ENCODE measurements at regions not wholly inside any gene's neighbourhood (a gene's known extent, or its start where the extent isn't known, plus 50 kb on each side); places are given as distances from the start of the nearest gene placed in this dataset.
A peak's percentile ranks its signal among the peaks of the same experiment; 100 is the strongest.

- no peak for DNase-seq
Observed at GRCh38 chr5:8580298-8580697, 711.4 kb downstream of the MTRR start.

DNA sequence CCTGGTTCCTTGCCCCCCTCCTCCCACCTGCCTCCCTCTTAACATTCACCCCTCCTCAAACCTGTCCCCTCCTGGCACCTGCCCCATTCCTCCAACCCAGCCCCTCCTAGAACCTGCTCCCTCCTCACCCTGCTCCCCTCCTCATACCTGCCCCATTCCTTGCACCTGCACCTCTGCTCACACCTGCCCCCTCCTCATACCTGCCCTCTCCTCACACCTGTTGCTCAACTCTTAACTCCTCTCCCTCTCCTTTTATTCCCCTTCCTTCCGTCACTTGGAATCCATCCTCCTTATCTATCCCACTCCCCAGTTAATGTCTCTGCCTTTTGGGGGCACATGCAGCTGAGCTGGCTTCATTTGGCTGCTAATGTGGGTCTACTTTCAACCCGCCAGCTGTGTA, 712.1 kb downstream of the MTRR start:
- no peak for DNase-seq

- no peak for DNase-seq
Observed at GRCh38 chr5:8585230-8586018, 716.5 kb downstream of the MTRR start.

DNA sequence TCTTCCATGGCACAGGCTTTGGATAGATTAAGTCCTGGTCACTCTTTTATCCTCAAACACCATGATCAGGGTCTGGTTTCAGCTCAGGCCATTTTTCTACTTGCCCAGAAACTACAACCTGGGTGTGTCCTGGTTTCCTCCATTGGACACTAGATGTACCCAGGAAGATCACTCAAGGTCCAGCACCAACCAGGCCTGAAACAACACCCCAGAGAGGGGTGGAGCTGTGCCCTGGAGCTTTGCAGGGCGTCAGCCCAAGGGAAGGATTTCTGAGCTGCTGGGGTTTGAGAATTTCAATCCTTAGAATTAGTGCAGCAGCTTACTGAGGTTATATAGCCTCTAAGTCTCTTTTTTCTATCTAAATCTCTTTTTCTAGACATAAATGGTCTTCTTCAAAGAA, 722.0 kb downstream of the MTRR start:
- no peak for DNase-seq

DNA sequence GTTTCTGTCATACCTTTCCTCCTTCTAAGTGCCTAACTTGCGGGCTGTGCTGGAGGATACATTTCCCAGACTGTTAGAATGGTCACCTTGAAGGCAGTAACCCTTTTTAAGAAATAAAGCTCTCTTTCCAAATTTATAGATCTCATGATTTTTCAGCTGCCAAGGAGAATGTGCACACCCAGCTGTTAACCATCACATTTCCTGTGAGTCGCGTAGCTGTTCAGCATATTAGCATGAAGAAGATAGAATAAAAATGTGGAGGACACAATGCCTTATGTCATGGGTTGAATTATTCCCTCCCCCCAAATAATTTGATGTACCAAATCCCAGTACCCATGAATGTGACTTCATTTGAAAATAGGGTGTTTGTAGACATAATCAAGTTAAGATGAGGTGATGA, 729.4 kb downstream of the MTRR start:
- no peak for DNase-seq

- DNase-seq, result no peak
Observed at GRCh38 chr5:8598996-8599395, 730.0 kb downstream of the MTRR start.

- DNase-seq, result no peak
Observed at GRCh38 chr5:8600843-8601242, 731.9 kb downstream of the MTRR start.

- no peak for DNase-seq
Observed at GRCh38 chr5:8601831-8602354, 732.9 kb downstream of the MTRR start.

DNA sequence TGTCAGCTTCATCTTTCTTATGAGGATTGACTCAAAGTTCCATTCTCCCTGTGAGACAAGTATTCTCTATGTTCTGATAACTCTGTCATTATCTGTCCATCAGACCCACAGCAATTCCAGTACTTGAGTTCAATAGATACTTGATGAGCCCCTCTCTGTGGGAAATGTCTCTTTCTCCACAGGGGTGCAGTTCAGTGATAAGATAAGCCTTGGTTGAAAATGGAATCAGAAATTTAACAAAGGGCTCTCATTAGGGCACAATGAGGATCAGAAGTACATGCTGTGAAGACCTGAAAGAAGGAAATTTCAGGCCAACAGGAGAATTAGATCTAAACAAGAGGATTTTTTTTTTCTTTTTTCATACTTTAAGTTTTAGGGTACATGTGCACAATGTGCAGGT, 737.3 kb downstream of the MTRR start:
- no peak for DNase-seq

DNA sequence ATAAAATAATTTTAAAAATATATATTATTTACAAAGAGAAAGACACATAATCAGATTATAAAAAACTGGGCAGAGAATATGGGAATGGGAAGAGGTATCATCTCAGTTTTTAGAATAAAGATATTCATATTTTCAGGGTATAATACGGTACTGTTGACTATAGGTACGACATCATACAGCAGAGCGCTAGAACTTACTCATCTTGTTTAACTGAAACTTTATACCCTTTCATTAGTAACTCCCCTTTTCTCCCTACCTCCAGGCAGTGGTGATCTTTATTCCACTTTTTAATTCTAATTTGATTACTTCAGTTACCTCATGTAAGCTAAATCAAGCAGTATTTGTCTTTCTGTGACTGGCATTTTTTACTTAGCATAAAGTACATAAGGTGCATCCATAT, 742.1 kb downstream of the MTRR start:
- DNase-seq, result no peak

- DNase-seq, result no peak
Observed at GRCh38 chr5:8613078-8613685, 744.2 kb downstream of the MTRR start.

DNA sequence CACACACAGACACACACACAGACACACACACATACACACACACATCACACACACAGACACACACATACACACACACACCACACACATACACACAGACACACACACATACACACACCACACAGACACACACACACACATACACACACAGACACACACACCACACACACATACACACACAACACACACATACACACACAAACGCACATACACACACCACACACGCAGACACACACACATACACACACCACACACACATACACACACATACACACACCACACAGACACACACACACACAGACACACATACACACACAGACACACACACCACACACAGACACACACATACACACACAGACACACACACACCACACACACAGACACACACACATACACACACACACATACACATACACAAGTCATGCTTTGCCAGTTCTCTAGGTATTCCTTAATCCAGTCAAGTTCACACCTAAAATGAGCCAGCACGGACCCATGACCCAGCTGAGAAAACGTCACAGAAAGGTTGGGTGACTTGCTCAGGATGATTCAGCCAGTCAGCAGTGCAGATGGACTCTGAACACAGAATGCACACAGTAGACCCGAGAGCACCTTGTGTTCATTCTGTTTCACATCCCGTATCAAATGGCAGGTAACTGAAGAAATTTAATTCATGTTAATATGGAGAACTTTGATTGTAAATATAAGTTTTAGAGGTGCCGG, 746.4 kb downstream of the MTRR start:
- DNase-seq, result no peak

DNA sequence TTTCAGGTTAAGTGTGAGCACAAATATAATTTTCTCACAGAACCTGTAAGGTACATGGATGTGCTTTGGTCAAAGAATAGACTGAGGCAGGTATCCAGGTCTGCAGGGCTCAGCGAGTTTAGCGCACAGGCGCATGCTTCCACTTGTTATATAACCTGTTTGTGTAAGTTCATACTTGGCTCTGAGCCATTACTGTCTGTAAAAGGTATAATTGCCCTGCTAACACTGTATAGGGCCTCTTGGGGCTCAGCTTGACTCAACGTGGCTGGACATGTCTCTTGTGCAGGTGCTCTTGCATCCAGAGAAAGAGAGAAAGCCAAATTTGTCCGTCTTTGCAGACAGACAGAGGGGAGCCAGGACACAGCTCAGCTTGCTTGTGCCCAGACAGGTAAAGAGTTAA, 759.6 kb downstream of the MTRR start:
- DNase-seq, result peak; percentile 81

- DNase-seq, result no peak
Observed at GRCh38 chr5:8633259-8633658, 764.3 kb downstream of the MTRR start.

DNA sequence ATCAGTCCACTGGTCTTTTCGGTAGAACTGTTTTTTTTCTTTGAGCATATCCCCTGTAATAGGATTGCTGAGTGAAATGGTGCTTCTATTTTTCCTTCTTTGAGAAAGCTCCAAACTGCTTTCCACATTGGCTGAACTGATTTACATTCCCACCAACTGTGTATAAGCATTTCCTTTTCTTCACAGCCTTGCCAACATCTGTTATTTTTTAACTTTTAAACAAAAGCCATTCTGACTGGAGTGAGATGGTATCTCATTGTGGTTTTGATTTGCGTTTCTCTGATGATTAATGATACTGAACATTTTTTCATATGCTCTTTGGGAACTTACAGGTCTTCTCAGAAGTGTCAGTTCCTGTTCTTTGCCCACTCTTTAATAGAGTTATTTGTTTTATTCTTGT, 764.7 kb downstream of the MTRR start:
- DNase-seq, result no peak

DNA sequence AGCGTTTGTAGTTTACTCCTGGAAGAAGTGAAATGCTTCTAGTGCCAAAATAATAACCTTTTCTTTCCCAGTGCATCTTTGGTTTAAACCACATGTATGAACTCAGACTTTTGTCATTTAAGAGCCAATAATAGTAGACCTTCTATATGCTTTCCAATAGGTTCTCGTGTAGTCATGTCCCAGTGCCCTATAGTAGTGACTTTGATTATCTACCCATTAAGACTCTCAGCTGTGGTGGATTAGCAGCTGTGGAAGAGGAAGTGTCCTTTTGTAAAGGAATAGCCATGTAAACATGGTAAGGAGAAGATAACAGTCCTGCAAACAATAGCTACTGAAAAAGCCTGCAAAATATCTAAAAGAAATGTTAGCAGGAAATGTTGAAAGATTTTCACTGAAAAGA, 765.3 kb downstream of the MTRR start:
- peak; percentile 55 for DNase-seq

DNA sequence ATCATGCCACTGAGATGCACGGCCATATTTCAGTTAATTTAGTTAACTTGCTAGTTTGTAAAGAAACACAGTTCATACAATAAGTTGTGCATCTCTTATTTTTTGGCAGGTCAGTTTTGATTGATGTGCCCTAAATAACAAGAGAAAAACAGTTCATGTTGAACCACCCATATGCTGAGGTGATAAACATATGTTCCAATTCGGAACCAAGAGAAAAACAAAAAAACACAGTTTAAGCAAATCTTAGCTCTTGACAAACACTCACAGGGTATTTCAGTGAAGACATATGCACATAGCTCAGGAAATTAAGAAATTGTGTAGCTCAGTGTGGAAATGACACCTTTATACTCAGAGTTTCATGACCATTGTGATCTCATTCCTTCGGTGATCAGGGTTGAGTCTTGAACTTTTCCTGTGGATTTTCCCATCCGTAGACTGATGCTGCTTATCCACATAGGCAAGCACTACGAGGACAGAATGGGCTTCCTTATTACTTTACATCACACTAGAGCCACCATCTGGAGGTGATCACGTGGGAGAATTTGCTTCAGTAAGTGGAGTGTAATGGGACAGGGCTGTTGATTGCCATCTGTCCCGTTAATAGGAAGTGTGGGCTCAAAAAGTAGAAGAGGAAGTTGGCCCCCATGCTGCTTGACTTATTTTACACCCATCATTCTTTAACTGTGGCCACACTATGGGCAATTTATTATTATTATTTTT, 773.0 kb downstream of the MTRR start:
- no peak for DNase-seq

DNA sequence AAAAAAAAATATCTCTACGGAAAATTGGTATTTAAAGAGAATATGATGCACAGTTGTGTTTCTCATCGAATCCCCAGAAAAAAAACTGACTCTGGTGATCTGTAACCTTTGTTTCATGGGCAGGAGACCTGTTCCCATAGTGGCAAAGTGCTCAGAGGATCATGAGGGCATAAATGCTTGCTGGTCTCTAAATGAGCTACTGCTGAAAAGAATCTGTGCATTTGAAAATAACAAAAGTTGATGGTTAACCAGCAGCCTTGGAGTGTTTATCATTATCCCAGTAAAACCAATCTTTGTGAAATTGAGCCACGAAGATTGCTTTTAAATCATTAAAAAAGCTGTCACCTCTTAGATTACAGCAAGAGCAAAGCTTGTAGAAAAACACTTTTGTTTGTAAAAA, 775.4 kb downstream of the MTRR start:
- no peak for DNase-seq

GRCh38 chr5:8647111-8647510, 778.2 kb downstream of the MTRR start:
- no peak for DNase-seq

DNA sequence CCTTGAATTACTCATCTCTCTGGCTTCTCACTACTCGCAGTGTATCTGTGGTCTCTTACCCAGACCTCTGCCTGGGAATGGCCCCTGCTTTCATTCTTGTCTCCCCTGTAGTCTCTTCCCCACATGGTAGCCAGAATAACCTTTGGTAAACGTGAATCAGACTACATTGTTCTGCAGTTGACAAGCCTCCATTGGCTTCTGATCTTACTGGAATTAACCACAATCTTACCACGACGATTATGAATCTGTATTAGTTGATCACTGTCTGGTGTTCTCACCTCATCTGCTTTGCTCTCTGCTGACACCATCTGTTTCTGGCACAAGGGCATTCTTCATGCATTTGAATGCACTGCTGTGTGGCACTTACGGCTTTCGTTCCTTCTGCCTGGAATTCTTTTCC, 781.2 kb downstream of the MTRR start:
- no peak for DNase-seq

- DNase-seq, result no peak
Observed at GRCh38 chr5:8660133-8660893, 791.4 kb downstream of the MTRR start.

- no peak for DNase-seq
Observed at GRCh38 chr5:8663374-8663773, 794.4 kb downstream of the MTRR start.

DNA sequence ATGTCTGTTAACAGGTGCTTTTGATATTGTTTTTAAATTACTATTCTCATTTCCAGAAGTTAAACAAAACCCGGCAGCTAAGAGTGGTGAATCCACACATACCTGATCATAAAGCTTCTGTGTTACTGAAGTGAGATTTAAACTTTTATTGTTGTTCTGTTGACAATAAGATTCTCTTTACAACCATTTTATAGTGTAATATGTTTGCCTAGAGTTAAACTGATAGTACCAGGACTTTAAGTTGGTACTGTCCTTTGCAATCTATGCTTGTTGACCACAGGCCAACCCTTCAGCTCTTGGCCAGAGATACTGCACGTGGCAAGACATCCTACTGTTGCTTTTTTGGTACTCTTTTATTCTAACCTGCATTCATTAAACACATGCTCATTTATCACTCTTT, 806.2 kb downstream of the MTRR start:
- no peak for DNase-seq
